Stomach (tissue), 4 donors: ENCODE measurements at regions not wholly inside any gene's neighbourhood (a gene's known extent, or its start where the extent isn't known, plus 50 kb on each side); places are given as distances from the start of the nearest gene placed in this dataset.

Experiments
- CTCF ChIP-seq, 7 experiments: fragments of 450-650 bp in 4 of 7; fragments of 200-600 bp in 3 of 7; sonication (generic) in 3 of 7; IDR thresholded peaks; one replicate each; pipeline ENCODE4 v1.5.1; 2016 to 2019; ENCODE audit warnings: antibody characterized with exemption in 7 of 7, control low read depth in 2 of 7, mild to moderate bottlenecking in 1 of 7
- EP300 ChIP-seq: sonication (generic); formaldehyde crosslinking; IDR thresholded peaks from one replicate; pipeline ENCODE4 v1.6.1; 2017; ENCODE audit warnings: antibody characterized with exemption
- POLR2A ChIP-seq, 4 donors: fragments of 450-650 bp; IDR thresholded peaks; one replicate each; pipeline ENCODE4 v1.6.1; 2016; ENCODE audit warnings: antibody characterized with exemption in 4 of 4, control low read depth in 2 of 4, mild to moderate bottlenecking in 1 of 4, moderate library complexity in 1 of 4
- POLR2AphosphoS5 ChIP-seq, 3 donors: sonication (generic); formaldehyde crosslinking; IDR thresholded peaks; one replicate each; pipeline ENCODE4 v1.6.1; 2016; ENCODE audit warnings: antibody characterized with exemption in 3 of 3

- TF ChIP-seq CTCF (IDR thresholded peaks at IDR 0.05) (no peak), POLR2A (IDR thresholded peaks at IDR 0.05) (no peak), EP300 (no peak), POLR2AphosphoS5 (IDR thresholded peaks at IDR 0.05) (no peak)
Measured at GRCh38 chr5:167777746-167778145, 513.7 kb upstream of the WWC1 start.
